ENCODE measurements at regions not wholly inside any gene's neighbourhood (a gene's known extent, or its start where the extent isn't known, plus 50 kb on each side); places are given as distances from the start of the nearest gene placed in this dataset.
A peak's percentile ranks its signal among the peaks of the same experiment; 100 is the strongest.
"Not testable (repeated sequence)": the region's sequence is repeated elsewhere in the genome, so short reads cannot be mapped to it uniquely, and the experiment has no call there.

DNA sequence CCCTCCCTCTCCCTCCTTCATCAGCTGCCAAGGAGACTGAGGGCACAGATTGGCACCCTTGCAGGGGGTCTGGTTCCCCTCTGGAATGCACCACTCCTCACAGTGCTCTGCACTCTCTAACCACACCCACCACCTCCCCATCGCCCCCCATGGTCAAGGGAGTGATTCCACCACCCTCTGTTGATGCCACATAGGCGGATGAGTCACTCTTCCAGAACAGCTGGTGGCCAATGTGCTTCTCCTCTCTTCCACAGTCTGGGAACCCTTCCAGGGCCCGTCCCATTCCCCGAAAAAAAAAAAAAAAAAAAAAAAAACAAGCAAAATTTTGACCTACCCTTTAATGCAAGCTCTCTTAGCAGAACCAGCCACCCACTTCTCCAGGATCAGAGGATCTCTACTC, 341.3 kb upstream of the KLF3 start:
- Mint-ChIP-seq H3K27ac (peak overlapping the region in 1 of 2 donors; percentile 66), H3K4me1 (peaks cover 82% of the 10 kb centered on the region), H3K4me3 (peak overlapping the region in 1 of 2 donors; percentile 26), H3K27me3 (no peaks in the 10 kb centered on the region), H3K9me3 (peaks cover 14 to 19% of the 10 kb centered on the region in 2 donors)
- DNase-seq (no peak), ATAC-seq (no peak)

DNA sequence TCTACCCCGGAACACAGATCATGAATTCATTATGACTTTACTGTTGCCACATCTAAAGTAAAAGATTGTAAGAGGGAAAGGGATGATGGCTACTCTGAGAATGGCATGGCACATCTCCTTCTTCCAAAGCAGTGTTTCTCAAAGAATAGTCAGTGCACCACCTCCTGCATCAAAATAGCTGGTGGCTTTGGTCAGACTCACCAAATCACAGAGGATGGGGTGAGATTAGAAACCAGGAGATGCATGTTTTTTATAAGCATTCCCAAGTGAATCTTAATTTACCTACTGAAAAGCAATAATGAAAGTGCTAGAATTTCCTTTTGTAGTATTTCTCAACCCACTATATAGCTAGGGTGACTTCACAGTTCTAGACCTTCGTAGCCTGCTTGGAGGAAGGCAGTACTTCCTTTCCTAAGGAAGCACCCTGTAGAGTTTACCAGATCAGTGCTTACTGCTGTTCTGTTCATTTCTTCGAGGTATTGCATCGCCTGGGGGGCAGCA, 340.8 kb upstream of the KLF3 start:
- peak overlapping the region in 1 of 2 donors; percentile 26 for H3K4me3 Mint-ChIP-seq
- ATAC-seq = peak; percentile 7
- peaks cover 85% of the 10 kb centered on the region for H3K4me1 Mint-ChIP-seq
- no peaks in the 10 kb centered on the region for H3K27me3 Mint-ChIP-seq
- H3K9me3 Mint-ChIP-seq = peaks cover 14 to 19% of the 10 kb centered on the region in 2 donors
- peak in 1 of 2 donors; percentile 39 for DNase-seq
- H3K27ac Mint-ChIP-seq = peak overlapping the region in 1 of 2 donors; percentile 66

DNA sequence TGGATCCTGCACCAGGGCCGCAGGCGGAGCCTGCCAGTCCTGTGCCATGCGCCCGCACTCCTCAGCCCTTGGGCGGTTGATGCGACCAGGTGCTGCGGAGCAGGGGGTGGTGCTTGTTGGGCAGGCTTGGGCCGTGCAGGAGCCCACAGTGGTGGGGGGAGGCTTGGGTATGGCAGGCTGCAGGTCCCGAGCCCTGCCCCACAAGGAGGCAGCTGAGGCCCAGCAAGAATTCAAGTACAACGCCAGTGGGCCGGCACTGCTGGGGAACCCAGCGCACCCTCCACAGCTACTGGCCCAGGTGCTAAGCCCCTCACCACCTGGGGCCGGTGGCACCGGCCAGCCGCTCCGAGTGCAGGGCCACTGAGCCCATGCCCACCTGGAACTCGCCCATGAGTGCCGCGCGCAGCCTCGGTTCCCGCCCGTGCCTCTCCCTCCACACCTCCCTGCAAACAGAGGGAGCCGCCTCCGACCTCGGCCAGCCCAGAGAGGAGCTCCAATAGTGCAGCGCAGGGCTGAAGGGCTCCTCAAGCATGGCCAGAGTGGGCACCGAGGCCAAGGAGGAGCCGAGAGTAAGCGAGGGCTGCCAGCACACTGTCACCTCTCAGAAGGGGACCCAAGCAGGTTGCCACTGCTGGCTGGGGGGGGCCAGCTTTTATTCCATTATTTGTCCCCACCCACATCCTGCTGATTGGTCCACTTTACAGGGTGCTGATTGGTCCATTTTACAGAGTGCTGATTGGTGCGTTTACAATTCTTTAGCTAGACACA, 339.0 kb upstream of the KLF3 start:
- DNase-seq = no peak
- Mint-ChIP-seq H3K4me3 (no peak overlapping the region), H3K9me3 (peaks cover 14 to 19% of the 10 kb centered on the region in 2 donors), H3K27me3 (no peaks in the 10 kb centered on the region), H3K4me1 (peaks cover 81% of the 10 kb centered on the region), H3K27ac (no peak overlapping the region)
- no peak for ATAC-seq

DNA sequence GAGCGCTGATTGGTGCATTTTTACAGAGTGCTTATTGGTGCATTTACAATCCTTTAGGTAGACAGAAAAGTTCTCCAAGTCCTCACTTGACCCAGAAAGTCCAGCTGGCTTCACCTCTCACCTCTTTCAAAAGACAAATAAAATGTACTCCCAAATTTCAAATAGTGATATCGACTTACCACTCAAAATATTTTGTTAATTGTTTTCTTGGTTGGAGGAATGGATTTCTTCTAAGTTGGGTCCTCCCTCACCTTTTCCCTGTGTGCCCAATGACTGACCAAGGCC, 338.4 kb upstream of the KLF3 start:
- no peaks in the 10 kb centered on the region for H3K27me3 Mint-ChIP-seq
- DNase-seq = no peak
- peaks cover 14 to 19% of the 10 kb centered on the region in 2 donors for H3K9me3 Mint-ChIP-seq
- peaks cover 81% of the 10 kb centered on the region for H3K4me1 Mint-ChIP-seq
- H3K27ac Mint-ChIP-seq = no peak overlapping the region
- H3K4me3 Mint-ChIP-seq = no peak overlapping the region
- ATAC-seq = no peak

DNA sequence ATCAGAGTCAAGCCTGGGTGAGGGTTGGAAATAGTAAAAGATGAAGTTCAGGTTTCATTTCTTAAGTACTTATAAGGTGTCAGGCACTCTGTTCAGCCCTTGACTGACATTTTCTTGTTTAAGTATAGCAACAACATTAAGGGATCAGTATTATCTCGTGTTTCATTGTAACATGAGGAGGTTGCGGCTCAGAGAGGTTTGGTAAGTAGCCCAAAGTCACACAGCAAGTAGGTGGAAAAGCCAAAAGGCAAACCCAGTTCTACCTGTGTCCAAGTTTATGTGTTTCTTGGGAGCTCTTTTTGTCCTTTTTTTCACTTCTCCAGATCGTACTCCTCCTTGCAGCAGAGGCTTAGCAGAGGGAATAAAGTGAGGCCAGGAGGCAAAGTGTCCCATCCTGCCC, 337.5 kb upstream of the KLF3 start:
- ATAC-seq (no peak), DNase-seq (no peak)
- Mint-ChIP-seq H3K4me1 (peaks cover 78% of the 10 kb centered on the region), H3K27me3 (no peaks in the 10 kb centered on the region), H3K27ac (no peak overlapping the region), H3K4me3 (no peak overlapping the region), H3K9me3 (peaks cover 14 to 19% of the 10 kb centered on the region in 2 donors)

DNA sequence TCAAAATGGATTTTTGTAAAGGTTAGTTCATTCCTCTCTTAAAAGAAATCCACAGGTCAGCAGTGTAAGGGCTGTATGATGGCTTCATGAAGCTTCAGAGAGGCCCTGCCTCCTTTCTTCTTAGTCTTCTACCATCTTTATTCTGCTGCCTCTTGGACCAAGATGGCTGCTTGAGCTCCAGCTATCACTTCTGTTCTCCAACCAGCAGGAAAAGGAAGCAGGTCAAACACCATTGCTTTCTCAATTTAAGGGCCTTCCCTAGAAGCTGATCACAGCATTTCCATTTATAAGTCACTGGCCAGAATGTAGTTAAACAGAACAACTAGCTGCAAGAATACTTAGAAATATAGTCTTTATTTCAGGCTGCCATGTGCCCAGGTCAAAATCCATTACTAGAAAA, 336.8 kb upstream of the KLF3 start:
- Mint-ChIP-seq H3K9me3 (peaks cover 10 to 19% of the 10 kb centered on the region in 2 donors), H3K4me1 (peaks cover 75% of the 10 kb centered on the region), H3K27ac (no peak overlapping the region), H3K4me3 (no peak overlapping the region), H3K27me3 (no peaks in the 10 kb centered on the region)
- no peak for ATAC-seq
- DNase-seq = no peak

DNA sequence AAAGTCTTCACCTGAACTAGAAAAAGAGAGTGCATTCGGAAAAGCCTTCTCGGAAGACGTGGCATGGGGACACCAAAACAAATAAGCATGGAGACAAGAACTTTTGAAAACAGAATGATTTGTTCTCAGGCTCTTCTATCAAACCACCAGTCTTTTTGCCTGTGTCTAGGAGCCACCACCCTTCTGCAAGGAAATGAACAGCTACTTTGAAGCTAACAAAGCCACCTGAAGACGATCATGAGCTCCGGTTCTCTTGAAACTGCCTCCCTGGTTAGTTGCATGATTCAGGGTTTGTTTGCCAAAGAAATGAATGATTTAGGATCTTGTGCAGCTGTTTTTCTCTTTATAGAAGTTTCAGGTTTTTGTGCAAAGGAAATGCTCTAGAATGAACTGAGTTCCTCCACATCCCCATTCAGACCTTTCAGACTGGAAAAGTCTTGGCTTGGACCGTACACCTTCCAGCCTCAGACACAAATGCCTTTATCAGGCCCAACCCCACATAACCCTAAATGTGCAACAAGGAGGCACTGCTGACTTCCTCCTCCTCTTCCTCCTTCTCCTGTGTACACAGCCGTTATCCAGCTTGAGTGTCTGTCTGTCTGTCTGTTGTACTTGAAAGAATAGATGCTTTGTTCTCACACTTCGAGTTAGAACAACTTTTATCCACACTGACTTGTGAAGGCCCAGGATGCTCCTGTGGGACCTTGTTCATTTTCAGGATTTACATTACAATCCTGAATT, 334.8 kb upstream of the KLF3 start:
- ATAC-seq (peak; percentile 51), DNase-seq (no peak)
- Mint-ChIP-seq H3K4me3 (peak overlapping the region; percentile 26 to 30), H3K27ac (peak overlapping the region in 1 of 2 donors; percentile 64), H3K4me1 (peaks cover 70% of the 10 kb centered on the region), H3K27me3 (no peaks in the 10 kb centered on the region), H3K9me3 (peaks cover 2 to 14% of the 10 kb centered on the region in 2 donors)

DNA sequence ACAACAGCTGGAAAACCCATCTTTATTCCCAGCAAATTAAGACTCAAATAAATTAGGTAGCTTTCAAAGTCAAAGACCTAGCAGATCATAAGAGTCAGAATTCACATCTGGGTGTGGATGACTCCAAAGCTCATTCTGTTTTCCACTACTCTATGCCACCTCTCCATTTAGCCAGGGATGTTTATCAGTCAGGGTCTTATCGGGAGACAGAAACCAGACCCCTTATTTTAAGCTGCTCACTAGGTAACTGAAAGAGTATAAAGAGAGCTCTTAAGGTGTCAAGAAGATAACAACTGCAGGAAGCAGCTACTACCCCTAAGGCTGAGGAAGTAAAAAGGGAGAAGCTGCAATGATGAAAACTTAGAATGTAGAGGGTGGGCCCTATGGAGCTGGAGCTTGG, 333.7 kb upstream of the KLF3 start:
- Mint-ChIP-seq H3K4me3 (no peak overlapping the region), H3K27ac (no peak overlapping the region), H3K27me3 (no peaks in the 10 kb centered on the region), H3K4me1 (peaks cover 77% of the 10 kb centered on the region), H3K9me3 (peaks cover 0 to 9% of the 10 kb centered on the region in 2 donors)
- ATAC-seq (peak; percentile 16), DNase-seq (no peak)

DNA sequence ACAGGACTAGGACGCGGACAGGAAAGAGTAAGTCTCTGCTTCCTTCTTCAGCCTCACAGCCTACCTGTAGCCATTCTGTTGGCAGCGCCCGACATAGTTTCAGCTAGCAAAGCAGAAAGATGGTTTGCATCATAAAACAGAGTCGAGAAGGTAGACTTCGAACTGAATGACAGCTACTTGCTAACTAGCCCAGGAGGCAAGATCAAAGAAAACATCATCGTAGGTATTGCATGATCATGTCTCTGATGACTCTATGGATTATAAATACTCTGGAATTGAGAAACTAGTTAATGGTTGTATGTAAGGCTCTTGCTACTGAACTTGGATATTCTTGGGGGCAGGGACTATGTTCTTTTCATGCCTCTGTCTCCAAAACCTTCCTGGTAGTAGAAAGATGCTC, 333.1 kb upstream of the KLF3 start:
- no peak for DNase-seq
- Mint-ChIP-seq H3K27ac (no peak overlapping the region), H3K9me3 (peaks cover 0 to 6% of the 10 kb centered on the region in 2 donors), H3K4me1 (peaks cover 77% of the 10 kb centered on the region), H3K4me3 (no peak overlapping the region), H3K27me3 (no peaks in the 10 kb centered on the region)
- peak; percentile 15 for ATAC-seq

DNA sequence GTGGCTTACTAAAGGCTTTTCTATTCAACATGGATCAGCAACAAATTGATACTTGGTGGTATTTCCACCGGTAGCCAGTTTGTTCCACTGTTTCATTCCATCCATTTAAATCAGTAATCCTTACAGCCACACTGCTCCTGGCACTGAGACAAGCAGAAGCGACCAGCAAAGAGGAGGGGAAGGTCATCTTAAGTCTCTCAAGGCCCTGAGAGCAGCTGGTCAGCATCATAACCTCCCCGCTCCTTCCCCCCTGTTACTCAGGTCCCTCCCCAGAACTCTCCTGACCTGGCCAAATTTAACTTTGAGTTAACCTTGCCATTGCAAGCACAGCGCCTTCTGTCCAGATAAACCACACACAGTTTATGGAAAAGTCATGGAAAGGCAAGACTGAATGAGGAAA, 331.3 kb upstream of the KLF3 start:
- H3K9me3 Mint-ChIP-seq = peaks cover under 1 to 2% of the 10 kb centered on the region in 2 donors
- no peak for ATAC-seq
- DNase-seq = no peak
- no peaks in the 10 kb centered on the region for H3K27me3 Mint-ChIP-seq
- no peak overlapping the region for H3K4me3 Mint-ChIP-seq
- peaks cover 67% of the 10 kb centered on the region for H3K4me1 Mint-ChIP-seq
- peak overlapping the region in 1 of 2 donors; percentile 42 for H3K27ac Mint-ChIP-seq

DNA sequence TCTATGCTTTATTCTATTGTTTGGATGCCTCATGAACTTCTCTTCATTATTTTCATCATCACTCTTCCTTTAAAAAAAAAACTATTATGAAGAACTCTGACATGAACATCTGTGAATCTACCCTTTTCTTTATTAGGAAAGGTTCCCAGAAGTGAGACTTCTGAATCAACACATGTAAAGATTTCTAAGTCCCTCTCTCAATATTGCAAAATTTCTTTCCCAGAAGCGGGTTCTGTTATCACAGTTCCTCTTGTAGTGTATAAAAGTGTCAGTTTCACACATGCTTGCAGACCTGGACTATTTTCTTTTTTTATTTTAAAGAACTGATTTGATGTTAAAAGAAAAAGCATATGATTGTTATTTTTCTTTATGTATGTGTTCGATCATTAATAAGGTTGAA, 330.8 kb upstream of the KLF3 start:
- H3K27ac Mint-ChIP-seq = no peak overlapping the region
- ATAC-seq = no peak
- peaks cover 61% of the 10 kb centered on the region for H3K4me1 Mint-ChIP-seq
- peaks cover 6 to 7% of the 10 kb centered on the region in 2 donors for H3K9me3 Mint-ChIP-seq
- no peaks in the 10 kb centered on the region for H3K27me3 Mint-ChIP-seq
- DNase-seq = no peak
- H3K4me3 Mint-ChIP-seq = peak overlapping the region in 1 of 2 donors; percentile 58

DNA sequence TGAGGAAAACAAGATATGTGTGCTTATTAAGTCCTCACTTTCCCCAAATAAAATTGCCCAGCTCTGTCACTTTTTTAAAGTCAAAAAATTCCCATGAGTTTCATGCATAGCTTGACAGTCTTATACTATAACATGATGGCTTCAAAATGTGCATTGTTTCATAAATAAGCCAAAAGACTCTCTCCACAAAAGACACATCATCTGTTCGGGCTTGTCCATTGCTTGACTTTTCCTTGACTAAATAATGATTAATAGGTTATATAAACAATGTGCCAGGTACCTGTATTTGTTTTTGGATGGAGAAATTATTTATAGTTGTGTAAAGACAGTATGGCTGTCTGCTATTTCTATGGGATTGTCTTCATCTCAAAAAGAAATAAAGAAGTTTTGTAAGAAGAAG, 329.2 kb upstream of the KLF3 start:
- Mint-ChIP-seq H3K4me3 (peak overlapping the region; percentile 38 to 58), H3K27ac (no peak overlapping the region)
- no peak for ATAC-seq

DNA sequence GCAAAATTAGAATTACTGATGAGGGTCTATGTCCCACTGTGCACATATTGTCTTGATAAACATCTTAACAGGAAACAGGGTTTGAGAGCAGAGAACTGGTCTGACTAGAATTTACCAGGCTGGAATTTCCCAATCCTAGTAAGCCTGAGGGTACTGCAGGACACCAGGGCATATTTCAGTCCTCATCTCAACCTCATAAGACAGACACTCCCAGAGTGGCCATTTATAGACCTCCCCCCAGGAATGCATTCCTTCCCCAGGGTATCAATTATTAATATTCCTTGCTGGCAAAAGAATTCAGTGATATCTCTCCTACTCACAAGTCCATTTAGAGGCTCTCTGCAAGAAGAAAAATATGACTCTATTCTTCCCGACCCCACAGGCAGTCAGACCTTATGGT, 325.1 kb upstream of the KLF3 start:
- not testable (repeated sequence) for H3K27me3 Mint-ChIP-seq, DNase-seq, ATAC-seq, H3K27ac Mint-ChIP-seq, H3K4me3 Mint-ChIP-seq
- peaks cover 17 to 25% of the 10 kb centered on the region in 2 donors for H3K9me3 Mint-ChIP-seq
- H3K4me1 Mint-ChIP-seq = peaks cover 22% of the 10 kb centered on the region

More for the DNA sequence above, 329.2 kb upstream of the KLF3 start:
- Mint-ChIP-seq H3K4me1 (peaks cover 47% of the 10 kb centered on the region), H3K27me3 (no peaks in the 10 kb centered on the region), H3K9me3 (peaks cover 17 to 23% of the 10 kb centered on the region in 2 donors)
- no peak for DNase-seq

DNA sequence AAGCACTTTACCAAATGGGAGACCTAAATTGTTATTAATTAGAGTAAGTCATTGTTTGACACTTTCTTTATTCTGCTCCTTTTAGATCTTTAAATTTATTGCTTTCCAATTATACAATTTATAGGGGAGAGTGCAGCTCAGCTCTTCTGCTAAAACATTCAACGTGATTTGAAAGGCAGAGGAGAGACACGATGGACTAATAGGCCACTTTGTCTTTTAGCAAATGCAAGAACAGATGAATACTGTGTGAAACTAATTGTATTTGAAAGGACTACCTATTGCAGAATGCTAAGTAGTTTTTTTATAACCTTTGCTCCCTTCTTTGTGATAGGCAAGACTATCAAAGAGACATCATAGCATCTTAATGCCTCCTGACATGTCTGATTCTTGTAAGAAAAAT, 320.4 kb upstream of the KLF3 start:
- Mint-ChIP-seq H3K27ac (no peak overlapping the region), H3K4me1 (no peaks in the 10 kb centered on the region), H3K9me3 (peaks cover 32 to 49% of the 10 kb centered on the region in 2 donors), H3K4me3 (no peak overlapping the region), H3K27me3 (no peaks in the 10 kb centered on the region)
- DNase-seq = no peak
- no peak for ATAC-seq

DNA sequence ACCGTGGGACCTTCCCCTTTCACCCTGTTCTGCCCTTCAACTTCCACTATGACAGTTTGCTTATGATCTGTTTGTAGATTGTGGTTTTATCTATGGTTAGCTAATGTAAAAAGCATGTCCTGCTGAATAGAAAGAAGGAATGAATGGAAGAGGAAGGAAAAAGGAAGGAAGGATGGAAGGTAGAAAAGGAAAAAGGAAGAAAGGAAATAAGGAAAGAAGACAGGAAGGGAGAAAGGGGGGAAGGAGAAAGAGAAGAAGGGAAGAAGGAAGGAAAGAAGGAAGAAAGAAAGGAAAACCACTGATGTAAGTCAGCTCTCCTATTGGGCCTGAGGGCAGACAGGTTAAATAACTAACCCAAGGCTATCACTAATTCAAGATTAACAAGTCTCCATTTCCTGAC, 319.1 kb upstream of the KLF3 start:
- no peak for ATAC-seq
- Mint-ChIP-seq H3K27me3 (no peaks in the 10 kb centered on the region), H3K4me3 (no peak overlapping the region), H3K4me1 (no peaks in the 10 kb centered on the region), H3K27ac (no peak overlapping the region), H3K9me3 (peaks cover 27 to 36% of the 10 kb centered on the region in 2 donors)
- no peak for DNase-seq

DNA sequence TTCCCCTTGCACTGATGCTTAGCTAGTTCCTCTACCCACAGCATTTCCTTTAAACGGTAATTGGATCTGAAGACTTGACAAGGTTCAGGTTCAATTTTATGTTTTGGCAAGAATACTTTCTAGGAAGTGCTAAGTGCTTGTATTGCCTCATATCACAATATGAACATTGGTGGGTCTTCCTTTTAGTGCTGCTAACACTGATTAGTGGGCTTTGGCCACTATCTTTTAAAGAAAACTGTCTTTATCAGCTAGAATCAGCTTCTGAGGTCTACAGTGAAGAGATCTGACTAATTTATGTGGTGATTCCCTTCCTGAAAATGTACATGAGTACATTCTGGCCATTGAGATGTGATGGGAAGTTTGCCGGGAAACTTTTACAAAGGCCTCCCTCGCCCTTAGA, 316.7 kb upstream of the KLF3 start:
- Mint-ChIP-seq H3K27ac (no peak overlapping the region), H3K4me3 (no peak overlapping the region), H3K4me1 (no peaks in the 10 kb centered on the region), H3K27me3 (no peaks in the 10 kb centered on the region), H3K9me3 (peaks cover 45 to 49% of the 10 kb centered on the region in 2 donors)
- ATAC-seq = no peak
- no peak for DNase-seq
